Fibroblast of mammary gland (primary cell): ENCODE measurements at regions not wholly inside any gene's neighbourhood (a gene's known extent, or its start where the extent isn't known, plus 50 kb on each side); places are given as distances from the start of the nearest gene placed in this dataset.

Experiments
- DNase-seq: peaks from one replicate; pipeline ENCODE4 v3.0.0-alpha.2; 2010; ENCODE audit warnings: low read depth
- H3K4me3 ChIP-seq: 2 replicates; pipeline ENCODE4 v1.5.1; 2011; ENCODE audit warnings: low read depth, mild to moderate bottlenecking, low read length, moderate library complexity; ENCODE audit not compliant: control insufficient read depth
- TF ChIP-seq, protein P1 (sequence below): conservative IDR thresholded peaks from 2 replicates; pipeline ENCODE4 v1.5.1; 2011; ENCODE audit warnings: low read depth, low read length, inconsistent platforms; ENCODE audit not compliant: control insufficient read depth, insufficient read depth

DNA sequence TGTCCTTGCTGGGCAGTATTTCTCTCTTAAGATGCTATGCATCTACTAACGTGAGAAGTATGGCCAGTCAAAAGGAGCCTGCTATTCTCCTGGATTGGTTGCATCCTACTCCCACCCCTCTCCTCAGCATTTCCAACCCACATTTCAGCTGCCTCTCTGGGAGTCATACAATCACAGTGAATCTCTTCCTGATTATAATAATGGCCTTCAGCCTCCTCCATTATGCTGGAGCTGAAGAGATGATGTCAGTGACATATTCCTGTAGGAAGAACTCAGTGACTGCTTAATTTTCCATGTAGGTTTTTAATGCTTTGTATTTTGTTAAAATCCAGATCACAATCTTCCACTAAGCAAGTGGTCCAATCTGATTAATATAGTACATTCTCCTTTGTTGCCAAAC lies 82.7 kb upstream of the SUCLG2 start:
- no peak for DNase-seq
- no peak overlapping the region for H3K4me3 ChIP-seq
- TF ChIP-seq, protein P1, sequence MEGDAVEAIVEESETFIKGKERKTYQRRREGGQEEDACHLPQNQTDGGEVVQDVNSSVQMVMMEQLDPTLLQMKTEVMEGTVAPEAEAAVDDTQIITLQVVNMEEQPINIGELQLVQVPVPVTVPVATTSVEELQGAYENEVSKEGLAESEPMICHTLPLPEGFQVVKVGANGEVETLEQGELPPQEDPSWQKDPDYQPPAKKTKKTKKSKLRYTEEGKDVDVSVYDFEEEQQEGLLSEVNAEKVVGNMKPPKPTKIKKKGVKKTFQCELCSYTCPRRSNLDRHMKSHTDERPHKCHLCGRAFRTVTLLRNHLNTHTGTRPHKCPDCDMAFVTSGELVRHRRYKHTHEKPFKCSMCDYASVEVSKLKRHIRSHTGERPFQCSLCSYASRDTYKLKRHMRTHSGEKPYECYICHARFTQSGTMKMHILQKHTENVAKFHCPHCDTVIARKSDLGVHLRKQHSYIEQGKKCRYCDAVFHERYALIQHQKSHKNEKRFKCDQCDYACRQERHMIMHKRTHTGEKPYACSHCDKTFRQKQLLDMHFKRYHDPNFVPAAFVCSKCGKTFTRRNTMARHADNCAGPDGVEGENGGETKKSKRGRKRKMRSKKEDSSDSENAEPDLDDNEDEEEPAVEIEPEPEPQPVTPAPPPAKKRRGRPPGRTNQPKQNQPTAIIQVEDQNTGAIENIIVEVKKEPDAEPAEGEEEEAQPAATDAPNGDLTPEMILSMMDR, result no peak

GRCh38 chr3:67733269-67733950 lies 79.0 kb upstream of the SUCLG2 start:
- TF ChIP-seq, protein P1, result no peak
- H3K4me3 ChIP-seq, result no peak overlapping the region
- DNase-seq, result no peak

GRCh38 chr3:67724434-67724833 lies 70.0 kb upstream of the SUCLG2 start:
- TF ChIP-seq, protein P1, result no peak
- DNase-seq, result no peak
- no peak overlapping the region for H3K4me3 ChIP-seq

- TF ChIP-seq, protein P1, result no peak
- DNase-seq, result no peak
- no peak overlapping the region for H3K4me3 ChIP-seq
Measured at GRCh38 chr3:67723863-67724262, 69.5 kb upstream of the SUCLG2 start.

GRCh38 chr3:67719333-67719732 lies 64.9 kb upstream of the SUCLG2 start:
- H3K4me3 ChIP-seq, result no peak overlapping the region
- DNase-seq, result no peak
- TF ChIP-seq, protein P1, result no peak

DNA sequence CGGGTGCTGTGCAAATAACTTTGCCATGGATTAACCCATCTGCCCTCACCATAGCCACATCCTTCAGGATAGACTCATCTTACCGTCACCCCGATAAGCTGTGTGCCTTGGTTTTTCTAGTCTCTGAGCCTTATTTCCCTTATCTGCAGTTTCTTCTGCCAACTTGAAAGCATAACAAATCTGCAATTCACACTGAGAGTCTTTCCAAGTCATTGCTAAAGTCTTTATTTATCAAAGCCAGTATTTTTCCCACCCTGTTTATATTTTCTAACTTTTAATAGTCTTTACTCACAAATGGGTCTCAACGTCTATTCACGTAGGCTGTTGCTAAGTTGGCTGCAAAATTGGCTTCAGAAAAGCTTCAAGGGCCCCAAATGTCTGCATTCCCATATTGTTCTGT lies 61.6 kb upstream of the SUCLG2 start:
- no peak overlapping the region for H3K4me3 ChIP-seq
- TF ChIP-seq, protein P1, result no peak
- no peak for DNase-seq

- no peak for DNase-seq
- no peak overlapping the region for H3K4me3 ChIP-seq
- TF ChIP-seq, protein P1, result no peak
Measured at GRCh38 chr3:67713764-67714469, 59.5 kb upstream of the SUCLG2 start.
